ENCODE measurements at regions not wholly inside any gene's neighbourhood (a gene's known extent, or its start where the extent isn't known, plus 50 kb on each side); places are given as distances from the start of the nearest gene placed in this dataset.

GRCh38 chr16:54526916-54527315 is 240.3 kb upstream of the IRX3 start:
- Histone ChIP-seq H3K27me3 (replicated peaks; ENCODE audit: insufficient read depth) (no peaks in the 10 kb centered on the region), H3K36me3 (no peaks in the 10 kb centered on the region), H3K4me3 (no peak overlapping the region), H3K4me1 (ENCODE audit: control insufficient read depth in 1 of 2, low read depth in 2 of 2) (no peaks in the 10 kb centered on the region), H3K27ac (no peak overlapping the region), H3K9me3 (peaks cover 5% of the 10 kb centered on the region)
- DNase-seq (ENCODE audit: low spot score): no peak
- TF ChIP-seq CTCF (IDR thresholded peaks at IDR 0.05): no peak
- no peak for ATAC-seq (ENCODE audit: insufficient number of reproducible peaks, low FRiP score, low read depth)

GRCh38 chr16:54526087-54526486 is 239.5 kb upstream of the IRX3 start:
- TF ChIP-seq CTCF (IDR thresholded peaks at IDR 0.05): no peak
- ATAC-seq (ENCODE audit: insufficient number of reproducible peaks, low FRiP score, low read depth) (no peak), DNase-seq (ENCODE audit: low spot score) (no peak)
- H3K27ac ChIP-seq: no peak overlapping the region
- no peaks in the 10 kb centered on the region for H3K27me3 ChIP-seq (replicated peaks; ENCODE audit: insufficient read depth)
- no peaks in the 10 kb centered on the region for H3K36me3 ChIP-seq
- H3K4me3 ChIP-seq: no peak overlapping the region
- H3K9me3 ChIP-seq: peaks cover 5% of the 10 kb centered on the region
- no peaks in the 10 kb centered on the region for H3K4me1 ChIP-seq (ENCODE audit: control insufficient read depth in 1 of 2, low read depth in 2 of 2)

- no peak overlapping the region for H3K27ac ChIP-seq
- no peaks in the 10 kb centered on the region for H3K4me1 ChIP-seq (ENCODE audit: control insufficient read depth in 1 of 2, low read depth in 2 of 2)
- H3K4me3 ChIP-seq: no peak overlapping the region
- DNase-seq (ENCODE audit: low spot score) (no peak), ATAC-seq (ENCODE audit: insufficient number of reproducible peaks, low FRiP score, low read depth) (no peak)
- no peaks in the 10 kb centered on the region for H3K36me3 ChIP-seq
- H3K27me3 ChIP-seq (replicated peaks; ENCODE audit: insufficient read depth): no peaks in the 10 kb centered on the region
- no peak for TF ChIP-seq CTCF (IDR thresholded peaks at IDR 0.05)
- peaks cover 5% of the 10 kb centered on the region for H3K9me3 ChIP-seq
Observed at GRCh38 chr16:54525104-54525503, 238.5 kb upstream of the IRX3 start.

- DNase-seq (ENCODE audit: low spot score) (no peak), ATAC-seq (ENCODE audit: insufficient number of reproducible peaks, low FRiP score, low read depth) (no peak)
- H3K27ac ChIP-seq: no peak overlapping the region
- peaks cover 5% of the 10 kb centered on the region for H3K9me3 ChIP-seq
- H3K27me3 ChIP-seq (replicated peaks; ENCODE audit: insufficient read depth): no peaks in the 10 kb centered on the region
- no peak overlapping the region for H3K4me3 ChIP-seq
- no peak for TF ChIP-seq CTCF (IDR thresholded peaks at IDR 0.05)
- no peaks in the 10 kb centered on the region for H3K4me1 ChIP-seq (ENCODE audit: control insufficient read depth in 1 of 2, low read depth in 2 of 2)
- H3K36me3 ChIP-seq: no peaks in the 10 kb centered on the region
Observed at GRCh38 chr16:54522584-54522983, 236.0 kb upstream of the IRX3 start.

GRCh38 chr16:54521327-54521726 is 234.7 kb upstream of the IRX3 start:
- DNase-seq (ENCODE audit: low spot score): no peak
- no peak for ATAC-seq (ENCODE audit: insufficient number of reproducible peaks, low FRiP score, low read depth)
- Histone ChIP-seq H3K27me3 (replicated peaks; ENCODE audit: insufficient read depth) (no peaks in the 10 kb centered on the region), H3K9me3 (peaks cover 4% of the 10 kb centered on the region), H3K4me3 (no peak overlapping the region), H3K36me3 (no peaks in the 10 kb centered on the region), H3K27ac (no peak overlapping the region), H3K4me1 (ENCODE audit: control insufficient read depth in 1 of 2, low read depth in 2 of 2) (no peaks in the 10 kb centered on the region)
- no peak for TF ChIP-seq CTCF (IDR thresholded peaks at IDR 0.05)

Data from thoracic aorta (tissue), 2 donors.